ENCODE measurements at regions not wholly inside any gene's neighbourhood (a gene's known extent, or its start where the extent isn't known, plus 50 kb on each side); places are given as distances from the start of the nearest gene placed in this dataset.

DNA sequence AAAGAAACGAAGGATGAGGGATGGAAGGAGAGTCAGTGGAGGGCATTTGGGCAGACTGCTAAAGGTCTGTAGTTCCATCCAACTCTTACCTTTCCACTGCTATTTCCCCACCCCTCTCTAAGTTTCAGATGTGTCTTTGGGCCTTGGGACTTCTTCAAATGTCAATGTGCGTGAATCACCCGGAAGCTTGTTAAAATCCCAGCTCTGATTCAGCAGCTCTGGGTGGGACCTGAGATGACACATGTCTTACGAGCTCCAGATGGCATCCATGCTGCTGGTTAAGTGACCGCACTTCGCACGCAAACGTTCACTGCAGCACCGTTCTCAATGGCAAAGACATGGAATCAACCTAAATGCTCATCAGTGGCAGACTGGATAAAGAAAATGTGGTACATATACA is 309.9 kb downstream of the VRK1 start:
- TF ChIP-seq CTCF (IDR thresholded peaks at IDR 0.05; ENCODE audit: insufficient read depth, low read length, poor library complexity, severe bottlenecking): no peak
- Histone ChIP-seq H3K36me3 (ENCODE audit: control insufficient read depth, insufficient read depth, low read length) (no peaks in the 10 kb centered on the region), H3K27me3 (replicated peaks; ENCODE audit: control insufficient read depth, insufficient read depth, low read length) (no peaks in the 10 kb centered on the region), H3K4me3 (replicated peaks; ENCODE audit: low read depth, low read length) (no peak overlapping the region)
- DNase-seq (ENCODE audit: extremely low read depth, insufficient read length): no peak

- TF ChIP-seq CTCF (IDR thresholded peaks at IDR 0.05; ENCODE audit: insufficient read depth, low read length, poor library complexity, severe bottlenecking): no peak
- DNase-seq (ENCODE audit: extremely low read depth, insufficient read length): no peak
- Histone ChIP-seq H3K27me3 (replicated peaks; ENCODE audit: control insufficient read depth, insufficient read depth, low read length) (no peaks in the 10 kb centered on the region), H3K36me3 (ENCODE audit: control insufficient read depth, insufficient read depth, low read length) (no peaks in the 10 kb centered on the region), H3K4me3 (replicated peaks; ENCODE audit: low read depth, low read length) (no peak overlapping the region)
Observed at GRCh38 chr14:97107760-97108159, 310.6 kb downstream of the VRK1 start.

- TF ChIP-seq CTCF (IDR thresholded peaks at IDR 0.05; ENCODE audit: insufficient read depth, low read length, poor library complexity, severe bottlenecking): no peak
- DNase-seq (ENCODE audit: extremely low read depth, insufficient read length): no peak
- H3K36me3 ChIP-seq (ENCODE audit: control insufficient read depth, insufficient read depth, low read length): no peaks in the 10 kb centered on the region
- no peak overlapping the region for H3K4me3 ChIP-seq (replicated peaks; ENCODE audit: low read depth, low read length)
- no peaks in the 10 kb centered on the region for H3K27me3 ChIP-seq (replicated peaks; ENCODE audit: control insufficient read depth, insufficient read depth, low read length)
Observed at GRCh38 chr14:97109234-97109633, 312.1 kb downstream of the VRK1 start.

GRCh38 chr14:97113339-97113738 is 316.2 kb downstream of the VRK1 start:
- Histone ChIP-seq H3K4me3 (replicated peaks; ENCODE audit: low read depth, low read length) (no peak overlapping the region), H3K27me3 (replicated peaks; ENCODE audit: control insufficient read depth, insufficient read depth, low read length) (no peaks in the 10 kb centered on the region), H3K36me3 (ENCODE audit: control insufficient read depth, insufficient read depth, low read length) (no peaks in the 10 kb centered on the region)
- TF ChIP-seq CTCF (IDR thresholded peaks at IDR 0.05; ENCODE audit: insufficient read depth, low read length, poor library complexity, severe bottlenecking): no peak
- DNase-seq (ENCODE audit: extremely low read depth, insufficient read length): no peak

GRCh38 chr14:97116546-97116945 is 319.4 kb downstream of the VRK1 start:
- H3K4me3 ChIP-seq (replicated peaks; ENCODE audit: low read depth, low read length): no peak overlapping the region
- DNase-seq (ENCODE audit: extremely low read depth, insufficient read length): no peak
- TF ChIP-seq CTCF (IDR thresholded peaks at IDR 0.05; ENCODE audit: insufficient read depth, low read length, poor library complexity, severe bottlenecking): no peak
- H3K27me3 ChIP-seq (replicated peaks; ENCODE audit: control insufficient read depth, insufficient read depth, low read length): no peaks in the 10 kb centered on the region
- H3K36me3 ChIP-seq (ENCODE audit: control insufficient read depth, insufficient read depth, low read length): no peaks in the 10 kb centered on the region

DNA sequence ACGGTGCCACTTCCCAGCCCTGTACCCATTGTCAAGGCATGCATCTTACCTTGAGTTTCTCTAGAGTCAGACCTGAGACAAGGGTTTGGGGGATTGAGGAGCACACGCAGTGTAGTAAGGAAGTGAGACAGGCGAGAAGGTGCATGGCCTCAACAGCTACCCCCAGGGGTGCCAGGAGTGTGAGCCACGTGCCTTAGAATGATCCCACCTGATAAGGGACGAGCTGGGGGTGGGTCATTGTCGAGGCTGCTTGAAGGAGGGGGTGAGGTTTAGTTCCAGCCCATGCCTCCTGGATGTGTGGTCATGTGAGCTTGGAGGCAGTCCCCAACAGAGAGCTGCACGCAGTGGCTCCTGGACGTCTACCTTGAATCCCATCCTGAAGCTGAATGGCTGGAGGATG is 320.5 kb downstream of the VRK1 start:
- H3K4me3 ChIP-seq (replicated peaks; ENCODE audit: low read depth, low read length): no peak overlapping the region
- H3K36me3 ChIP-seq (ENCODE audit: control insufficient read depth, insufficient read depth, low read length): no peaks in the 10 kb centered on the region
- no peaks in the 10 kb centered on the region for H3K27me3 ChIP-seq (replicated peaks; ENCODE audit: control insufficient read depth, insufficient read depth, low read length)
- DNase-seq (ENCODE audit: extremely low read depth, insufficient read length): no peak
- no peak for TF ChIP-seq CTCF (IDR thresholded peaks at IDR 0.05; ENCODE audit: insufficient read depth, low read length, poor library complexity, severe bottlenecking)

Measured in GM06990 (cell line).